GM19240 (cell line): ENCODE measurements at regions not wholly inside any gene's neighbourhood (a gene's known extent, or its start where the extent isn't known, plus 50 kb on each side); places are given as distances from the start of the nearest gene placed in this dataset.
"Not testable (repeated sequence)": the region's sequence is repeated elsewhere in the genome, so short reads cannot be mapped to it uniquely, and the experiment has no call there.

ENCODE experiments used
- DNase-seq: peaks from one replicate; pipeline ENCODE4 v3.0.0; 2011; ENCODE audit warnings: low spot score; ENCODE audit not compliant: insufficient read length

DNA sequence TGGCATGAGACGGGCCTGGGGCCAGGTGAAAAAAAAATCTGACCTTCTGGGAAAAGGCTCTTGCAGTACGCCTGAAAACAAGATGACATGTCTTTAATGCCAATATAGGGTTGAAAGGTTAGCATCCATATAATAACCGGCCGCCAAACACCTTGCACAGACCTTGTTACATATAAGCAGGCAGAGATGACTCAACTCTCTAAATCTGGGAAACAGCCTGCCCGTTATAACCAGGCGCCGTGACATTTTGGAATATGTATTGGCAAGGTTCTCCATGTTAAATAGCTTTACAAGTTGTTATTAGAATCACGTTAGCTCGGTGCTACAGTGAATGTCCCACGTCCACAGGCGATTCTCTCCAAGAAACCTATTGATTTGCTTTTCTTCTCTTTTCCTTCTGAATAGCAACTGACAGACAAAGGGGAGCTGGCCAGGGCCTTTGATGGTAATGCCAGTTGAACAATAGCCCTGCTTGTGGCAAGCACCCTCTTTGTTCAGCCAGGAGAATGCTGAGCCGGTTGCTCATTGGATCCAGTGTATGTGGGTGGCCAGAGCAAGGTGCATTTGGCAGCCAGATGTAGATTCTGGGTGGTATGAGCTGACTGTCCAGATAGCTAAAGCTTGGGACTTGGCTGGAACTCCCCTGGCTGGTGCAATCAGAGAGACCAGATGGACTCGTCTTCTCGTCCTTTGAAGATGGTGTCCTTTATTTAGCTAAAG lies 80.1 kb upstream of the AUTS2 start:
- DNase-seq = no peak

DNA sequence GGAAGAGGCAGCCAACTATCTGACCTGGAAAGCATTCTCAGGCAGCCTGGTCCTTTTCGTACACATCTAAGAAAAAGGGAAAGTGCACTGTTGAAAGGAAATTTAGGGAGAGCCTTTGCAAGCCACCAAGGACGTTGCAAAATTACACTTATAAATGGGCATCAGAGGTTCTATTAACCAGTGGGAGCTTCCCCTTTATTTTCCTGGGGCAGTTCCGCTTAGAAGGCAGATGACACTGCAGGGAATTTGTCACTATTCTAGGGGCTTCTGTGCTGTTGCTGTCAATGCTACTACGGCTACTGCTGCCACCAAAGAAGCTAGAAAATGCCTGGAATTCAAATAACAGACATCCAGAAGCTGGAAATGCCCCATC lies 79.6 kb upstream of the AUTS2 start:
- no peak for DNase-seq

DNA sequence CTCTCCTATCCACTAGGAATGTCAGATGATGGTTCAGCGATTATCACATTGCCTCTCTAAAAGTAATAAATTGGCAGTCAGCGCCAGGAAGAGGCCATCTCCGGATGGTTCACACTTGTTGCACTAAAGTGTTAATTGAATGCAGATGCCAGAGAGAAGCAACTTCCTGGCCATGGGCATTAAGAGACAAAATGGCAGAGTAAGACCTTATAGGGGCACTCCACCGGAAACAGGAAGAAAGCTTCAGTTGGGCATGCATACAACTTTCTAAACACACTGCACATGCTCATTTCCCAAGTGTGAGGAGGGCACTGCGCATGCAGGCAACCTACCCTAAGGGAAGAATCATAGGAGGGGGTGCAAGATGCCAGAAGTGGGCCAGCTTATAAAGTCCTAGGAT lies 71.7 kb upstream of the AUTS2 start:
- no peak for DNase-seq

DNA sequence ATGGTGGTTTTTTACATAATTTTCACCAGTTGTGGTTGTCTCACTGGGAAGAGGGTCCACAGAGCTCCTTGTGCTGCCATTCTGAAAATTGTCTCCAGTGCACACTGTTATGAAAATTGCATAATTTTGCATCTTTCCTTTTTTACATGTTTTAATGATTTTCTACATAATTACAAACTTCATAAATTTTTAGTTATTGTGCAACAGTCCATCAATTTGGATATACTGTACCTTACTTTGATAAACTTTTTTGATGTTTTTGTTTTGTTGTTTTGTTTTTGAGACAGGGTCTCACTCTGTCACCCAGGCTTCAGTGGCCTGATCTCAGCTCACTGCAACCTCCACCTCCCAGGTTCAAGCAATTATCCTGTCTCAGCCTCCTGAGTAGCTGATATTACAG lies 70.6 kb upstream of the AUTS2 start:
- DNase-seq = no peak

DNA sequence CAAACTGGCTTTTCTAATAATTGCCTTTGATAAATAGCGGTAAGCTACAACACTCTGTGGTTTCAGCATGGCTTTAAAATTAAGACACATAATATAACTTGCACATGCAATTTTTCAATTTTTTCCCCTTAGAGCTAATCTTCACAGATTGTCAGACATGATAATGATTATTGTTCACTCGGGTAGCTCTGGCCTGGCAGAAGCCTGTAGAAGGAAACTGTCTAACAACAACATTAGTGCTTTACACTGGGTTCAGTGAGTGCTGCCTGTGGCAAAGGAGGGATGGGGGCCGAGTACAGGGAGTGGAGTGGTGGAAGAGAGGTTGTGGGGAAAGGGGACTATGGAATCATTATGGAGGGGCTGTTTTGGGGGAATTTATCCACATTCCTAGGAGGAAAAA lies 67.2 kb upstream of the AUTS2 start:
- DNase-seq = no peak

DNA sequence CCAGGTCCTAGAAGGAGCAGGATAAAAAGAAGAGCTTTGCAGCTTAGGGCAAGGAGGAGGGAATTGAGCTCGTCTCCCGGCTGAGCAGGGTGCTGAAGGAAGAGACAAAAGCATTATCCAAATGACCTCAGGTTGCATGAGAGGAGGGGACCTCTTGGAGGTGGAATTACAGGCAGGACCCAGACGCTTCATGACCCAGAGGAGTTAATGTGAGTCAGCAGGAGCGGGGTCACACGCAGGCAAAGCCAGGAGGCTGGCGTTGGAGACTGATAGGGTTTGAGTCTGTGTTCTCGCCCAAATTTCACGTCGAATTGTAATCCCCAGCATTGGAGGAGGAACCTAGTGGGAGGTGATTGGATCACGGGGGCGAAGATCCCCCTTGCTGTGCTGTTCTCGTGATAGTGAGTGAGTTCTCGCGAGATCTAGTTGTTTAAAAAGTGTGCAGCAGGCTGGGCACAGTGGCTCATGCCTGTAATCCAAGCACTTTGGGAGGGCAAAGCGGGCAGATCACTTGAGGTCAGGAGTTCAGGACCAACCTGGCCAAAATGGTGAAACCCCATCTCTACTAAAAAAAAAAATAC lies 63.7 kb upstream of the AUTS2 start:
- DNase-seq = no peak

DNA sequence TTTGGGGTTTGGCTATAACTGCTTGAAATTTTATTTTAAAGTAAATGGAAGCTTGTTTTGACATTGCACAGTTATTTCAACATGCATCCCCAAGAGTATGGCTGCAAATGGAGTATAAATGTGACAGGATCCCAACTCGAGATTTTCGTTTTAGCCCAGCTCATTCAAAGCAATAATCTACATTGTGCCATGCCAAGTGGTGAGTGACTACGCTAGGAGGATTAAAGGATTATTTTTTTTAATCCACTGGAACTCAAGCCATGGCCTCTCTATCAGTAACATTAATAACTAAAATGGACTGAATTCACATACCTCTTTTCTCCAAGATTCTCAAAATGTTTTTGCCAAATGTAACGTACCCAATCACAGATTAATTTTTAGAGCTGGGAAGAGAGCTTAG lies 60.6 kb upstream of the AUTS2 start:
- no peak for DNase-seq

DNA sequence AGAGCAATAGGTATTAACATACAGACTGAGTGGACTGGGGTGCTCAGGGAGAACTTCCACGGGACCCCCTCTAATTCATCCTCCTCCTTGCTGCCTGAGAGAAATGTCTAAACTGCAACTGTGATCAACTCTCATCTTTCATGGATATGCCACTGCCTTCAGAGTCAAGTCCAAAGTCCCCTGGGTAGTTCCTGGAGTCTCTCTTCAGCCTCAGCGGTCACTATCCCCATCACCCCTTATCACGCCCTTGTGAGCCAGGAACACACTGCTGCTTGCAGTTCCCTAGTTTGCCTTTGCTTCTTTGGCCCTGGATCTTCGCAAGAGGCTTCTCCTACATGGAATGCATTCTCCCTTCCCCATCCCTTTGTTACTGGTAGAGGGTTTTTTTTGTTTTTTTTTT lies 58.7 kb upstream of the AUTS2 start:
- DNase-seq = no peak

DNA sequence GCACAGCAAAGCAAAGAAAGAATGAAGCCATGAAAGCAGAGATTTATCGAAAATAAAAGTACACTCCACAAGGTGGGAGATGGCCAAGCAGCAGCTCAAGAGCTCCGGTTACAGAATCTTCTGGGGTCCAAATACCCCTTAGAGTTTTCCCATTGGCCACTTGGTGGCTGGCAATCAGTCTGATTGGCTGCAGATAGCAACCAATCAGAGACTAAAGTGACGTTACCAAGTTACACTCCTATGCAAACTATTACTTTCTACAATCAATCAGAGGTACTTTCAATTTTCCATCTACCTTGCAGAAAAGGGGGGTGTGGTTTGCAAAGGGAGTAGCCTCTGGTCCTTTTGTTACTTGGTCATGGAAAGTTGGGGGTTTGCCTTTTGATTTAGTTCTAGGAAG lies 58.0 kb upstream of the AUTS2 start:
- no peak for DNase-seq

DNA sequence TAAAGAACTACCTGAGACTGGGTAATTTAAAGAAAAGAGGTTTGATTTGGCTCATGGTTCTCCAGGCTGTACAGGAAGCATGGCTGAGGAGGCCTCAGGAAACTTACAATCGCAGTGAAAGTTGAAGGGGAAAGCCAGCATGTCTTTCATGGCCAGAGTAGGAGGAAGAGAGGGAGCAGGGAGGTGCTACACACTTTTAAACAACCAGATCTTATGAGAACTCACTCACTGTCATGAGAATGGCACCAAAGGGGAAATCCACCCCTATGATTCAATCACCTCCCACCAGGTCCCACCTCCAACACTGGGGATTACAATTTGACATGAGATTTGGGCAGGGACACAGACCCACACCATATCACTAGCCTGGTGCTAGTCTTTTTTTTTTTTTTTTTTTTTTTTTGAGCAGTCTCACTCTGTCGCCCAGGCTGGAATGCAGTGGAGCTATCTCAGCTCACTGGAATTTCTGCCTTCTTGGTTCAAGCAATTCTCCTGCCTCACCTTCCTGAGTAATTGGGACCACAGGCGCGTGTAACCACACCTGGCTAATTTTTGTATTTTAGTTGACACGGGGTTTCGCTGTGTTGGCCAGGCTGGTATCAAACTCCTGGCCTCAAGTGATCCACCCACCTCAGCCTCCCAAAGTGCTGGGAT lies 56.4 kb upstream of the AUTS2 start:
- not testable (repeated sequence) for DNase-seq

DNA sequence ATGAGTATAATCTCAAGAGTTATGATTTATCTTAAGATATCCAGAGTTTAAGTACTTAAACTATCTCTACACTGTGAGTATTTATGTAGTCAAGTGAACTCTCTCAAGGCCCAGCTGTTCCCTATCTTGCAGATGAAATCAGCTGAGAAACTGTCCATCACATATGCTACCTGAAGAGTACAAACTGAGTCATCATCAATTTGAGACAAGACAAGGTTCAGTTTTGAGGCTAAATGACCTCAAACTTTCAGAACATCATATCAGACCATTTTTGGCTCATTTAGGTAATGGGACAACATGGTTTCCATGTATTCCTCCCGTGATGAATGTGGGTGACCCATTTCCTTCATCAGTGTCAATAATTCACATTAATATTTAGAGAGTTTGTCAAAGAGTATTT lies 53.1 kb upstream of the AUTS2 start:
- DNase-seq = no peak
